GM19239 (cell line): ENCODE measurements at regions not wholly inside any gene's neighbourhood (a gene's known extent, or its start where the extent isn't known, plus 50 kb on each side); places are given as distances from the start of the nearest gene placed in this dataset.
"Not testable (repeated sequence)": the region's sequence is repeated elsewhere in the genome, so short reads cannot be mapped to it uniquely, and the experiment has no call there.

Source experiments
- DNase-seq: peaks from one replicate; pipeline ENCODE4 v3.0.0; 2011; ENCODE audit warnings: low spot score; ENCODE audit not compliant: insufficient read length
- FAIRE-seq: peaks from 2 replicates; lab custom pipeline; 2011; peaks lifted over from hg19 to GRCh38; lab: Jason Lieb, UNC

- FAIRE-seq (no peak), DNase-seq (no peak)
Observed at GRCh38 chr11:112532506-112532905, 271.8 kb upstream of the PLET1 start.

GRCh38 chr11:112533682-112534081 is 273.0 kb upstream of the PLET1 start:
- FAIRE-seq (no peak), DNase-seq (no peak)

GRCh38 chr11:112534208-112534607 is 273.5 kb upstream of the PLET1 start:
- DNase-seq (no peak), FAIRE-seq (no peak)

GRCh38 chr11:112537026-112537425 is 276.4 kb upstream of the PLET1 start:
- FAIRE-seq (no peak), DNase-seq (no peak)

- DNase-seq = no peak
- FAIRE-seq = no peak
Observed at GRCh38 chr11:112537846-112538330, 277.2 kb upstream of the PLET1 start.

- FAIRE-seq (no peak), DNase-seq (no peak)
Observed at GRCh38 chr11:112538534-112539280, 278.0 kb upstream of the PLET1 start.

GRCh38 chr11:112539281-112539555 is 278.6 kb upstream of the PLET1 start:
- FAIRE-seq = not testable (repeated sequence)

GRCh38 chr11:112539741-112540140 is 279.1 kb upstream of the PLET1 start:
- FAIRE-seq (no peak), DNase-seq (no peak)

More at GRCh38 chr11:112539281-112539555, 278.6 kb upstream of the PLET1 start:
- not testable (repeated sequence) for DNase-seq

- FAIRE-seq (no peak), DNase-seq (no peak)
Observed at GRCh38 chr11:112540261-112540660, 279.6 kb upstream of the PLET1 start.

GRCh38 chr11:112541140-112542046 is 280.7 kb upstream of the PLET1 start:
- FAIRE-seq (no peak), DNase-seq (no peak)

GRCh38 chr11:112542479-112542878 is 281.8 kb upstream of the PLET1 start:
- no peak for FAIRE-seq

GRCh38 chr11:112543390-112543789 is 282.7 kb upstream of the PLET1 start:
- no peak for FAIRE-seq

More at GRCh38 chr11:112542479-112542878, 281.8 kb upstream of the PLET1 start:
- DNase-seq = no peak

GRCh38 chr11:112548641-112549040 is 288.0 kb upstream of the PLET1 start:
- FAIRE-seq (no peak), DNase-seq (no peak)

More at GRCh38 chr11:112543390-112543789, 282.7 kb upstream of the PLET1 start:
- DNase-seq = no peak

- no peak for DNase-seq
- FAIRE-seq = no peak
Observed at GRCh38 chr11:112553205-112553731, 292.6 kb upstream of the PLET1 start.

- no peak for FAIRE-seq
- no peak for DNase-seq
Observed at GRCh38 chr11:112554586-112554985, 293.9 kb upstream of the PLET1 start.

- FAIRE-seq (no peak), DNase-seq (peak; percentile 34)
Observed at GRCh38 chr11:112555491-112556364, 295.1 kb upstream of the PLET1 start.

GRCh38 chr11:112558691-112559090 is 298.0 kb upstream of the PLET1 start:
- FAIRE-seq (no peak), DNase-seq (no peak)

GRCh38 chr11:112563808-112564207 is 303.1 kb upstream of the PLET1 start:
- FAIRE-seq (no peak), DNase-seq (no peak)

- DNase-seq (no peak), FAIRE-seq (no peak)
Observed at GRCh38 chr11:112564228-112564955, 303.7 kb upstream of the PLET1 start.
